ENCODE measurements at regions not wholly inside any gene's neighbourhood (a gene's known extent, or its start where the extent isn't known, plus 50 kb on each side); places are given as distances from the start of the nearest gene placed in this dataset.

DNA sequence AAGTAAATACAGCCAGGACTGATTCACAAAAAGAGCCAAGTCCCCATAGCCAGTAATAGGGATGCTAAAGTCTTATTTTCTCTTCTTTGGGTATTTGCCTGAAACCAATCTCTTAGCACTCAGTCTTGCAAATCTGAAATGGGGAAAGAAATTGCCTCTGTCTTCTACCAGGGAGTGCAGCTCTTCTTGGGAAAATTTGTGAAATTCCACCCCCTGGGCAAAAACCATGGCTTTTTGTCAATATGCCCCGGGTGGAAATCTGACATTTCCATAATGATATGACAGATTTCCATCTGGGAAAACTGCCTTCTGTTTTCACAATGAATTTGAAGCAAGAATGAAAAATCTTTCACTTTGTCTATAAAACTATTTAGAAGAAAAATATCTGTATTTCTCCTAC, 628.1 kb downstream of the BCL11A start:
- ChIA-PET POLR2A (no interaction called here), CTCF (no interaction called here)
- DNase-seq: no peak
- no peak for TF ChIP-seq CTCF (IDR thresholded peaks at IDR 0.05)
- H3K36me3 Mint-ChIP-seq (ENCODE audit: low read depth): no peaks in the 10 kb centered on the region
- H3K4me1 Mint-ChIP-seq (ENCODE audit: low read depth): peaks cover 11% of the 10 kb centered on the region
- no peak overlapping the region for H3K27ac Mint-ChIP-seq
- ATAC-seq (ENCODE audit: poor library complexity): no peak
- Histone ChIP-seq H3K9me3 (ENCODE audit: control insufficient read depth in 1 of 2, insufficient read depth in 1 of 2, low read length in 2 of 2) (peaks cover 0 to 3% of the 10 kb centered on the region in 2 experiments), H3K36me3 (ENCODE audit: insufficient read depth, low read length) (no peaks in the 10 kb centered on the region), H3K27ac (ENCODE audit: low read depth in 1 of 2, low read length in 2 of 2) (no peak overlapping the region), H3K4me3 (ENCODE audit: low read length) (no peak overlapping the region), H3K27me3 (ENCODE audit: control insufficient read depth in 1 of 2, insufficient read depth in 2 of 2, low read length in 2 of 2) (no peaks in the 10 kb centered on the region), H3K4me1 (ENCODE audit: insufficient read depth, low read length) (no peaks in the 10 kb centered on the region)
- H3K27me3 Mint-ChIP-seq: no peaks in the 10 kb centered on the region
- intact Hi-C loops (cut with DNase I, micrococcal nuclease): no loop called here
- H3K9me3 Mint-ChIP-seq: no peaks in the 10 kb centered on the region
- H3K4me3 Mint-ChIP-seq: no peak overlapping the region

DNA sequence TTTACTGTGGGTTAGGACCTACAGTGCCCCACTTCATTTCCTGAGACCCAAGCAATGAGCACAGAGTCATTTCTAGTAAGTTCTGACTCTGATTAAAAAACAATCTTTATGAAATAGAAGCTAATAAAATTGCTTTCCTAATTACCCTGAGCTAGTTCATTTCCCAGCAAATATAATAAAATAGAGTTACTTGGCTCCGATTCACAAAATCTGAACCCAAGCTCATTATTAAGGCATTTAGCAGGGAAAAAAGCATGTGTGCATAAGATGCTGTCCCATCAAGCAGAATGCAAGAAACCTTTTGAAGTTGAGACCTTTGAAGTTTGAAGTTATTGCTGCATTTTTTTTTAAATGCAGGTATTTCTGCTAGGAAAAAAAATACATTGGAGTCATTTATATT, 629.1 kb downstream of the BCL11A start:
- no peak for TF ChIP-seq CTCF (IDR thresholded peaks at IDR 0.05)
- no peak for ATAC-seq (ENCODE audit: poor library complexity)
- ChIA-PET POLR2A (no interaction called here), CTCF (no interaction called here)
- Histone ChIP-seq H3K9me3 (ENCODE audit: control insufficient read depth in 1 of 2, insufficient read depth in 1 of 2, low read length in 2 of 2) (peaks cover 0 to 3% of the 10 kb centered on the region in 2 experiments), H3K27me3 (ENCODE audit: control insufficient read depth in 1 of 2, insufficient read depth in 2 of 2, low read length in 2 of 2) (no peaks in the 10 kb centered on the region), H3K4me3 (ENCODE audit: low read length) (no peak overlapping the region), H3K4me1 (ENCODE audit: insufficient read depth, low read length) (no peaks in the 10 kb centered on the region), H3K27ac (ENCODE audit: low read depth in 1 of 2, low read length in 2 of 2) (no peak overlapping the region), H3K36me3 (ENCODE audit: insufficient read depth, low read length) (no peaks in the 10 kb centered on the region)
- intact Hi-C loops (cut with DNase I, micrococcal nuclease): no loop called here
- H3K4me1 Mint-ChIP-seq (ENCODE audit: low read depth): peaks cover 19% of the 10 kb centered on the region
- H3K27me3 Mint-ChIP-seq: no peaks in the 10 kb centered on the region
- H3K36me3 Mint-ChIP-seq (ENCODE audit: low read depth): no peaks in the 10 kb centered on the region
- DNase-seq: no peak
- H3K9me3 Mint-ChIP-seq: no peaks in the 10 kb centered on the region
- no peak overlapping the region for H3K27ac Mint-ChIP-seq
- H3K4me3 Mint-ChIP-seq: no peak overlapping the region

- H3K36me3 Mint-ChIP-seq (ENCODE audit: low read depth): no peaks in the 10 kb centered on the region
- peaks cover 19% of the 10 kb centered on the region for H3K4me1 Mint-ChIP-seq (ENCODE audit: low read depth)
- intact Hi-C loops (cut with DNase I, micrococcal nuclease): no loop called here
- ChIA-PET CTCF (no interaction called here), POLR2A (no interaction called here)
- H3K9me3 Mint-ChIP-seq: no peaks in the 10 kb centered on the region
- H3K9me3 ChIP-seq (ENCODE audit: control insufficient read depth in 1 of 2, insufficient read depth in 1 of 2, low read length in 2 of 2): peaks cover 0 to 3% of the 10 kb centered on the region in 2 experiments
- H3K36me3 ChIP-seq (ENCODE audit: insufficient read depth, low read length): no peaks in the 10 kb centered on the region
- no peaks in the 10 kb centered on the region for H3K4me1 ChIP-seq (ENCODE audit: insufficient read depth, low read length)
- no peak overlapping the region for H3K4me3 Mint-ChIP-seq
- no peak for TF ChIP-seq CTCF (IDR thresholded peaks at IDR 0.05)
- H3K27ac ChIP-seq (ENCODE audit: low read depth in 1 of 2, low read length in 2 of 2): no peak overlapping the region
- no peak overlapping the region for H3K27ac Mint-ChIP-seq
- DNase-seq (no peak), ATAC-seq (ENCODE audit: poor library complexity) (no peak)
- H3K4me3 ChIP-seq (ENCODE audit: low read length): no peak overlapping the region
- H3K27me3 Mint-ChIP-seq: no peaks in the 10 kb centered on the region
- no peaks in the 10 kb centered on the region for H3K27me3 ChIP-seq (ENCODE audit: control insufficient read depth in 1 of 2, insufficient read depth in 2 of 2, low read length in 2 of 2)
Measured at GRCh38 chr2:59922450-59922849, 631.0 kb downstream of the BCL11A start.

Data from CD4-positive, alpha-beta T cell (primary cell).